ENCODE measurements at regions not wholly inside any gene's neighbourhood (a gene's known extent, or its start where the extent isn't known, plus 50 kb on each side); places are given as distances from the start of the nearest gene placed in this dataset.
A peak's percentile ranks its signal among the peaks of the same experiment; 100 is the strongest.

- DNase-seq, result no peak
These were observed 367.6 kb downstream of the TXNL1 start for GRCh38 chr18:56270671-56271250.

GRCh38 chr18:56269958-56270357 is 368.4 kb downstream of the TXNL1 start:
- DNase-seq, result peak; percentile 15

- DNase-seq, result no peak
These were observed 369.4 kb downstream of the TXNL1 start for GRCh38 chr18:56268952-56269351.

GRCh38 chr18:56267334-56267733 is 371.1 kb downstream of the TXNL1 start:
- DNase-seq, result no peak

- DNase-seq, result no peak
These were observed 380.2 kb downstream of the TXNL1 start for GRCh38 chr18:56258178-56258577.

- peak; percentile 85 for DNase-seq
These were observed 381.2 kb downstream of the TXNL1 start for GRCh38 chr18:56257205-56257604.

GRCh38 chr18:56256659-56257058 is 381.7 kb downstream of the TXNL1 start:
- DNase-seq, result no peak

- no peak for DNase-seq
These were observed 383.0 kb downstream of the TXNL1 start for GRCh38 chr18:56255381-56255780.

GRCh38 chr18:56252456-56252855 is 385.9 kb downstream of the TXNL1 start:
- no peak for DNase-seq

GRCh38 chr18:56248610-56249235 is 389.7 kb downstream of the TXNL1 start:
- DNase-seq, result no peak

- DNase-seq, result no peak
These were observed 391.5 kb downstream of the TXNL1 start for GRCh38 chr18:56246916-56247315.

GRCh38 chr18:56245866-56246580 is 392.4 kb downstream of the TXNL1 start:
- DNase-seq, result peak; percentile 79

- peak; percentile 72 for DNase-seq
These were observed 398.0 kb downstream of the TXNL1 start for GRCh38 chr18:56240405-56240804.

GRCh38 chr18:56238576-56238975 is 399.8 kb downstream of the TXNL1 start:
- no peak for DNase-seq

- peak; percentile 32 for DNase-seq
These were observed 402.8 kb downstream of the TXNL1 start for GRCh38 chr18:56235481-56236013.

- DNase-seq, result no peak
These were observed 403.3 kb downstream of the TXNL1 start for GRCh38 chr18:56235071-56235470.

GRCh38 chr18:56233595-56233994 is 404.8 kb downstream of the TXNL1 start:
- peak; percentile 92 for DNase-seq

GRCh38 chr18:56226025-56226424 is 412.4 kb downstream of the TXNL1 start:
- DNase-seq, result no peak

- DNase-seq, result peak; percentile 21
These were observed 413.5 kb downstream of the TXNL1 start for GRCh38 chr18:56224669-56225561.

- no peak for DNase-seq
These were observed 417.0 kb downstream of the TXNL1 start for GRCh38 chr18:56221195-56222065.

GRCh38 chr18:56217406-56217805 is 421.0 kb downstream of the TXNL1 start:
- DNase-seq, result peak; percentile 34

GRCh38 chr18:56214706-56215105 is 423.7 kb downstream of the TXNL1 start:
- DNase-seq, result no peak

All from fibroblast of skin of right quadriceps (primary cell).